Nucleus accumbens (tissue), 56 donors: ENCODE measurements at regions not wholly inside any gene's neighbourhood (a gene's known extent, or its start where the extent isn't known, plus 50 kb on each side); places are given as distances from the start of the nearest gene placed in this dataset.

Source experiments
- DNase-seq, 56 donors: peaks; one replicate each; lab custom pipeline; 2025; lab: John Stamatoyannopoulos, UW

GRCh38 chr2:120660056-120660694, 75.5 kb upstream of the GLI2 start:
- DNase-seq: no peak

- peak in 3 of 56 donors; percentile 3 to 31 (median 5) for DNase-seq
Observed at GRCh38 chr2:120660771-120661459, 74.8 kb upstream of the GLI2 start.

DNA sequence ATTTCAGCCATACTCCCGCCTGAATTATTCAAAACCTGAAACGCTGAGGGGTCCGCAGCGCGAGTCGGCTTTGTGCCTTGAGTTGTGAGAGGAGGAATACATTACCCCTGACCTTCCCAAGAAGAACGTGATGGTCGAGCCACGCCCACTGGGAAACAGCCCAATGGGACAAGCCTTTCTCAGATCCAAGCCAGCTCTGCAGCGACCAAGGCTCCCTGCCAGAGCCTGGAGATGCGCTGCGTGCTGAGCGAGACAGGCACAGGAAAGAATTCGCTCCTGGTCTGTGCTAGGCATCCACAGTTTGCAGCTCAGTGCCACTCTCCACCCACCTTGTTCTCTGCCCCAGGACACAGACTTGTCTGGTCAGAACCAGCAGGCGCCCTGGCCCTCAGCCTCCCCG, 74.1 kb upstream of the GLI2 start:
- DNase-seq: peak in 36 of 56 donors; percentile 13 to 78 (median 41)

DNA sequence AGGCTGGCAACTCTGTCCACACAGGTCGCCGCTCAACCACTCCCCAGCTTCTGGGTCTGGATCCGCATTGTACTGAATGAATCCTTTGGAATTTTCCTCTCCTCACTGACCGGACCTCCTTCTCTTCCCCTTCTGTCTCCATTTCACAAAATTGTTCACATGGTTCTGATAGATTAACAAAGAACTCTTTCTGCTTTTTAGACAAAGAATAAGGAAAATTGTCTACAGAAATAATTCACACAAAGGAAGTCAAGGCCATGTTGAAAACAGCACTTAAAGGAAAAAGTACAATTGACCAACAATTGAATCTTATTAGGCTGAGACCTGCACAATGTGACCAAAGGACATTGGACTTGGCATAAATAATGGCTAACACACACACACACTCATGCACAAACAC, 73.6 kb upstream of the GLI2 start:
- no peak for DNase-seq

DNA sequence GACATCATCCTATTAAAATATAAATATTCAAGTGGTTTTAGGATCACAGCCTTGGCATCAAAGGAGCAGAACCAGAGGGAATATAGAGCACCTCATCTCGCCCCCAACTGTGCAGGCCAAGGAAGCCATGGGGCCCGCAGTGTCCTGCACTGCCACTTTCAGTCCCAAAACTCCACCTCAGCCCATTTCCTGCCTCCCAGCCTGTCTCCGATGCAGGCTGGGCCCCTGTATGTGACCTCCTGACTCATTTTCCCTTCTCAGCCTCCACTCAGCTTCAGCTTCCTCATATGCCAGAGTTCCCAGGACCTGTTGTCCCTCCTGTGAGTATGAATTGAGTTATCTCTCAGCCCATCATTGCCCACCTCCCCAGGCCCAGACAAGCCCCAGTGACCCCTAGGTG, 72.9 kb upstream of the GLI2 start:
- DNase-seq: no peak

DNA sequence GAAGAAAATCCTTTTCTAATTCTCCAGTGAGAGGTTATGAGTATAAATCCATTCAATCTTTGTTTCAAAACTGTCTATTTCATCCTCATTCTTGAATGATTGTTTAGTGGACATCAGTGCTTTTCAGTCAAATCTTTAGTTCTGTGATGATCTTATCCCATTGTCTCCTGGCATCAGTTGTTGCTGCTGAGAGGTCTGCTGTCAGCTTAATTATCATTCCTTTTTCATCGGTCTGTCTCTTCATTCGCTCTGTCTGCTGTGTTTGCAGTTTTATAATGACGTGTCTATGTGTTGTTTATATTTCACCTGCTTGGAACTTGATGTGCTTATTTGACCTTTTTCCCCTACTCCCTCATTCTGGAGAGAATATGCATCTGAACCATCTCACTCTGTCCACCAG, 69.2 kb upstream of the GLI2 start:
- DNase-seq: no peak

DNA sequence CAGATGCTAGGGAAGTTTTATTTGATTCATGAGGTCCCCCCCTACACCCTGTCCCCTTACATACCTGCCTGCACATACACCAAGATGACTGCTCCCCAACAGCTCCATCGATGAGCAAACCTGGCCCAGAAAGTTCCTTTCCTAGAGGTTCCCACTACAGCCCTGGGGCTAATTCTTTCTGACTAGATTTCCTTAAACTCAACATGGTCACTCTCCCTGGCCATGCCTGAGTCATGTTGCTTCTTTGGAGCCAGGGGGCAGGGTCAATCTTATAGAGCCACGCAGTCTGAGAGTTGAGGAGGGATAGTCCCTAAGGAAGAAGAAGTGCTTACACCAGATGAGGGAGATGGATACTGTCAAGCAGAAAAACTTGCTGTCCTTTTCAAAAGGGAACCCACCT, 67.7 kb upstream of the GLI2 start:
- no peak for DNase-seq

- peak in 1 of 56 donors; percentile 19 for DNase-seq
Observed at GRCh38 chr2:120669121-120669952, 66.3 kb upstream of the GLI2 start.

DNA sequence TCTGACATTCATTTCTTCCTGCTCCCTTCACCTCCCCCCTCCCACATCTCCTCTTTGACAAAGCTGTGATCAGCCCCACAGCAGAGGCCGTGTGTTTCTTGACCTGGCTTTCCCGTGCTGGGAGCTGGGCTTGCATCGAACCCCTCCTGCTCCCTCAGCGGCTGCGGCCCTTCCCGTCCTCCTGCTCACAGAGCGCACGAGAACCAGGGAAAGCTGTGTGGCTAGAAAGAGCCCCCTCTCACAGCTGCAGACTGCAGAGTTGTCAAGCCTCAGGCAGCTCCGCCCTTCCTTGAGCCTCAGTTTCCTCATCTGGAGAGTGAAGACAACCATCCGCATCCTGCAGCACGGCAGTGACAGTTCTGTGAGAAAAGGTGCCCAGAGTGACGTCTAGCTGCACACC, 65.7 kb upstream of the GLI2 start:
- DNase-seq: no peak

GRCh38 chr2:120670371-120670770, 65.3 kb upstream of the GLI2 start:
- no peak for DNase-seq

DNA sequence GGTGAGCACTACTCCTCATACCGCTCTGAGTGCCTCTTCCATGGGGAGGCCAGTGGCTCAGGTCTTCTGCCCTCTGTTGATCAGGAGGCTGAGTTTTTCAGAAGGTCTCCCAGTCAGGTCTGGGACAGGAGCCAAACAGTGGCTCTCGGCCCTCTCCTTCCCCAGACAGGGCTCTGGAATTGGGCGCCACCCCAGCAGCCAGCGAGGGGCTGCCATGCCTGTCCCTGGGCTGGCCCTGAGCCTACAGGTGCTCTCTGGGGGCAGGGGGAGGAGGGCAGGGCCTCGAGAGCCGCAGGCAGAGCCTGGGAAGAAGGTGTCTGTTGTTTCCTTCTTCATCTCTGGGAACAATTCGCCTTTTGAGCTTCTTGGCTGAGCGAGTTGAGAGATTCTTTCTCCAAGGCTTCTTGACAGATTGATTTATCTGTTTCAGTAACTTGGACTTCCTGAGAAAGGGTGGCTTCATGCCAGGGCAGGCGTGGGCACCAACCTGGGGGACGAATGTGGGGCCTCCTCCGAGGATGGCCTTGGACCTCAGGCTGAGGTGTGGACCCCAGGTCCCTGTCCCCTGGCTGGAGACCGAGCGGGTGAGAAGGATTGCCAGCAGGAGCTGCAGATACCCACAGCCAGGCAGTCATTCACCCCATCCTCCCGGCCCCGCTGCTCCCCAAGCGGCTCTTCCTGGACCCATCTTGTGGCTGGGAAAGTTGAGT, 64.7 kb upstream of the GLI2 start:
- no peak for DNase-seq

DNA sequence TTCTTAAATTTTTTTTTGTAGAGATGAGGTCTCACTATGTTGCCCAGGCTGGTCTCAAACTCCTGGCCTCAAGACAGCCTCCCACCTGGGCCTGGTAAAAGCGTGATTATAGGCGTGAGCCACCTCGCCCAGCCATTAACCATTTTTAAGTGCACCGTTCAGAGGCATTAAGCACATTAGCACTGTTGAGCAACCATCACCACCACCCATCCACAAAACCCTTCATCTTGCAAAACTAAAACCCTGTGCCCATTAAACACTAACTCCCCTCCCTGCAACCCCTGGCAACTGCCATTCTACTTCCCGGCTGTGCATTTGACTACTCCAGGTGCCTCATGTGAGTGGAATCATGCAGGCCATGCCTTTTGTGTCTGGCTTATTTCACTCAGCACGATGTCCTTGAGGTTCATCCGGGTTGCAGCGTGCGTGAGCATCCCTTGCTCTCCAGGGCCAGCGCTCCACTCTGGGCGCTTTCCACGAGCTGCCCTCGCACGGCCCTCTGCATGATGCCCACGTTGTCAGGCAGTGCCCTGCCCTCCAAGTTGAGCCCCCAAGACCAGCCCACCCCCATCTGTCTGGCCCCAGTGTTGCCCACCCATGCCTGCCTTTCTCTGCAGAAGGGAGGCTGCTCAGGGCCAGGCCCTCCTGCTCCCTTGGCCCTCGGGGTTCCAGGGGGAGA, 63.0 kb upstream of the GLI2 start:
- no peak for DNase-seq

GRCh38 chr2:120673205-120673550, 62.5 kb upstream of the GLI2 start:
- no peak for DNase-seq

- no peak for DNase-seq
Observed at GRCh38 chr2:120673571-120674061, 62.1 kb upstream of the GLI2 start.

- no peak for DNase-seq
Observed at GRCh38 chr2:120674246-120675170, 61.2 kb upstream of the GLI2 start.

GRCh38 chr2:120675460-120676130, 60.1 kb upstream of the GLI2 start:
- peak in 25 of 56 donors; percentile 4 to 61 (median 16) for DNase-seq

DNA sequence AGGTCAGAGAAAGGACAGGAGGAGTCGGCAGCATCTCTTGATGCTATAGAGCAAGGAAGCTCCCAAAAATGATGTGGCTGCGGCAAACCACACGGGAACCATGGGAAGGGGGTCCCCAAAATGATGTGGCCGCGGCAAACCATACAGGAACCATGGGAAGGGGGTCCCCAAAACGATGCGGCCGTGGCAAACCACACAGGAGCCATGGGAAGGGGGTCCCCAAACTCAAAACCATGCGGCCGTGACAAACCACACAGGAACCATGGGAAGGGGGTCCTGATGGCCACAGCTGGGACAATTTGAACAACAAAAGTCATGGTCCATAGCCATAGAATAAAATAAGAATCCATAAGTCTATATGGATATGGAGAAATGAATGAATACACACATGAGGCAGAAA, 58.4 kb upstream of the GLI2 start:
- DNase-seq: no peak

DNA sequence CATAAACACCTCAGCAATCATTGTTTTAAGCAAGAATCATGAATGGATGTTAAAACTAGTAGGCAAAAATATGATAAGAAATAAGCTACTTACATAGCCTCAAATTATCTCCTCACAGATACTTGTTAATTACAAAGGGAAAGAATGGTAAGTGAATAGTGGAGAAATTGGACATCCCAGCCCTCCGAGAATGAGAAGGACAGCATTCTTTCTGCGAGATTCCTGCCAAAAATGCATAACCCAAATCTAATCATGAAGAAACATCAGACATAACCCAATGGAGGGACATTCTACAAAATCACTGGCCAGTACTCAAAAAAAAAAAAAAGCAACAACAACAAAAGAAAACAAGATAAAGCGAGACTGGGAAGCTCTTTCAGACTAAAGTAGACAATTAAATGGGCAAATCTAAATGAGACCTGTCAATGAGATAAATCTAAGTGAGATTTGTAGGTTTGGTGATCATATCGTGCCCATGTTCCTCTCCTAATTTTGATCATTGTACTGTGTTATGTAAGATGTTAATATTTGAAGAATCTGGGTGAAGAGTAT, 57.9 kb upstream of the GLI2 start:
- DNase-seq: no peak
